Middle frontal gyrus (tissue), 1 donor: ENCODE measurements at regions not wholly inside any gene's neighbourhood (a gene's known extent, or its start where the extent isn't known, plus 50 kb on each side); places are given as distances from the start of the nearest gene placed in this dataset.
"Not testable (repeated sequence)": the region's sequence is repeated elsewhere in the genome, so short reads cannot be mapped to it uniquely, and the experiment has no call there.

Experiments
- DNase-seq: peaks from one replicate; pipeline ENCODE4 v3.0.0-alpha.2; 2015; ENCODE audit warnings: low spot score; ENCODE audit errors: extremely low spot score

- no peak for DNase-seq
Observed at GRCh38 chr2:234695981-234696380, 199.1 kb upstream of the ARL4C start.

- no peak for DNase-seq
Observed at GRCh38 chr2:234694244-234695013, 197.5 kb upstream of the ARL4C start.

GRCh38 chr2:234693681-234694190 lies 196.9 kb upstream of the ARL4C start:
- not testable (repeated sequence) for DNase-seq

- not testable (repeated sequence) for DNase-seq
Observed at GRCh38 chr2:234693191-234693590, 196.3 kb upstream of the ARL4C start.

- no peak for DNase-seq
Observed at GRCh38 chr2:234691968-234692955, 195.4 kb upstream of the ARL4C start.

- no peak for DNase-seq
Observed at GRCh38 chr2:234691214-234691575, 194.3 kb upstream of the ARL4C start.

- no peak for DNase-seq
Observed at GRCh38 chr2:234690569-234691213, 193.8 kb upstream of the ARL4C start.

GRCh38 chr2:234689911-234690379 lies 193.1 kb upstream of the ARL4C start:
- no peak for DNase-seq

- DNase-seq = no peak
Observed at GRCh38 chr2:234687718-234688475, 191.0 kb upstream of the ARL4C start.

- no peak for DNase-seq
Observed at GRCh38 chr2:234686088-234686890, 189.4 kb upstream of the ARL4C start.

GRCh38 chr2:234684466-234684865 lies 187.6 kb upstream of the ARL4C start:
- no peak for DNase-seq

GRCh38 chr2:234683950-234684349 lies 187.1 kb upstream of the ARL4C start:
- DNase-seq = no peak

- no peak for DNase-seq
Observed at GRCh38 chr2:234682492-234683228, 185.8 kb upstream of the ARL4C start.

- no peak for DNase-seq
Observed at GRCh38 chr2:234680688-234681619, 184.1 kb upstream of the ARL4C start.

GRCh38 chr2:234679741-234680687 lies 183.1 kb upstream of the ARL4C start:
- no peak for DNase-seq

- DNase-seq = no peak
Observed at GRCh38 chr2:234679301-234679740, 182.4 kb upstream of the ARL4C start.

GRCh38 chr2:234678711-234679110 lies 181.8 kb upstream of the ARL4C start:
- no peak for DNase-seq
